A673 (cell line): ENCODE measurements at regions not wholly inside any gene's neighbourhood (a gene's known extent, or its start where the extent isn't known, plus 50 kb on each side); places are given as distances from the start of the nearest gene placed in this dataset.

Source experiments
- CTCF ChIP-seq: fragments of 300-800, 200-600 bp; sonication (generic); conservative IDR thresholded peaks from 2 replicates; pipeline ENCODE4 v1.5.1; 2017; ENCODE audit warnings: low read depth, mild to moderate bottlenecking, antibody characterized with exemption, low read length, moderate library complexity, mixed read lengths
- EZH2 ChIP-seq: fragments of 200-600 bp; sonication (generic); IDR thresholded peaks from 2 replicates; pipeline ENCODE4 v1.6.1; 2017; ENCODE audit warnings: borderline replicate concordance, low read depth, mild to moderate bottlenecking, mixed read lengths, antibody characterized with exemption, low read length; ENCODE audit not compliant: poor library complexity, severe bottlenecking

GRCh38 chr6:25010176-25010575 is 74.4 kb upstream of the RIPOR2 start:
- no peak for TF ChIP-seq CTCF
- no peak for TF ChIP-seq EZH2
